Activated CD8-positive, alpha-beta memory T cell treated with anti-CD3 and anti-CD28 coated beads, Interleukin-2, amount 10 ng/mL, durations not matched to agents 7 days and 5 days (primary cell): ENCODE measurements at regions not wholly inside any gene's neighbourhood (a gene's known extent, or its start where the extent isn't known, plus 50 kb on each side); places are given as distances from the start of the nearest gene placed in this dataset.

Source experiments
- ATAC-seq: fragments of 150-1000 bp; cut with Tn5 transposase; one replicate; pipeline ENCODE4 v1.10.0; 2021; ENCODE audit warnings: moderate library complexity
- CTCF ChIA-PET: fragments of 350-600 bp; sonication (Branson Sonifier 250); formaldehyde crosslinking; loops from one replicate; lab custom pipeline; 2021; ENCODE audit warnings: antibody characterized with exemption; lab: Charles Lee
- DNase-seq: peaks from one replicate; pipeline ENCODE4 v3.0.0-alpha.2; 2020
- H3K27ac Mint-ChIP-seq: one replicate; pipeline ENCODE4 v1.8.0; 2021; ENCODE audit warnings: mild to moderate bottlenecking, mixed read lengths
- H3K27me3 Mint-ChIP-seq: one replicate; pipeline ENCODE4 v1.8.0; 2021; ENCODE audit warnings: mixed read lengths
- H3K36me3 Mint-ChIP-seq: one replicate; pipeline ENCODE4 v1.8.0; 2021; ENCODE audit warnings: mild to moderate bottlenecking, mixed read lengths
- H3K4me1 Mint-ChIP-seq: one replicate; pipeline ENCODE4 v1.8.0; 2021; ENCODE audit warnings: mixed read lengths
- H3K4me3 Mint-ChIP-seq: one replicate; pipeline ENCODE4 v1.8.0; 2021; ENCODE audit warnings: mild to moderate bottlenecking, moderate library complexity, mixed read lengths
- H3K9me3 Mint-ChIP-seq: one replicate; pipeline ENCODE4 v1.8.0; 2022; ENCODE audit warnings: low read depth, mixed read lengths

DNA sequence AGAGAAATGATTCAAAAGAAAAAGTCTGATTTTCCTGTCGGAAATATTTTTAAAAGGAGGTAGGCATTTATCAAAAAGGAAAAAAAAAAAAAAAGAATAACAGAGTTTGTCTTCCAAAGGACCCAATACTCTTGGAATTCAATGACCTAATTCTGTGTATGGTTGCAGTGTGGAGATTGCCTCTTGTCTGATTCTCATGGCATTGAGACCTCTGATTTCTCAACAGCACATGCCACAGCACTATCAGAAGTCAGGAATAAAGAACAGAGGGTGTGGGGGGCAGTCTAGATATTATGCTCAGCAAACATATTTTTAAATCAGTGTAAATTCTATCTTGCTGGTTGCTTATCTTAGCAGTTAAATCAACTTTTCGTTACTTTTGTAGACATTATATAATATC lies 81.3 kb upstream of the SOX9 start:
- no peaks in the 10 kb centered on the region for H3K27me3 Mint-ChIP-seq
- no peak overlapping the region for H3K4me3 Mint-ChIP-seq
- no peaks in the 10 kb centered on the region for H3K36me3 Mint-ChIP-seq
- no peaks in the 10 kb centered on the region for H3K9me3 Mint-ChIP-seq
- CTCF ChIA-PET, result no interaction called here
- no peak for ATAC-seq
- H3K27ac Mint-ChIP-seq, result no peak overlapping the region
- no peaks in the 10 kb centered on the region for H3K4me1 Mint-ChIP-seq
- DNase-seq, result no peak

DNA sequence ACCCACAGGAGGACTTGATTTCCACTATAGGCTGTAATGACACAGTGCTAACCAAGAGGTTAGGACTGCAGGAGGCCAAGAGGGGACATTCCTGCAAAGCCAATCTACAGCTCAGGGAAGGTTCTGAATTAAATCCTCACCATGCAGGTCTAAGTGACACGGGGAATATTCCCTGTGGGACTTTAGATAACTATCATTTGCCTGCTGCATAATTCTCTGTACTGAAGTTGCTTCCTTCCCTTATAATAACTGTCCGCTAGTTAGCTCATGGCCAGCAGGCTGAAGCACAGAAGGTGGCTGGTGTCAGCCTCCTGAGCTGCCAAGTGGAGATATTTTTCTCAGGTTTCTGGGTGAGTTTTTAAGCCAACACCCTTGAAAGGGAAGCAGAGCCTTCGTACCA lies 74.6 kb upstream of the SOX9 start:
- CTCF ChIA-PET, result no interaction called here
- DNase-seq, result no peak

DNA sequence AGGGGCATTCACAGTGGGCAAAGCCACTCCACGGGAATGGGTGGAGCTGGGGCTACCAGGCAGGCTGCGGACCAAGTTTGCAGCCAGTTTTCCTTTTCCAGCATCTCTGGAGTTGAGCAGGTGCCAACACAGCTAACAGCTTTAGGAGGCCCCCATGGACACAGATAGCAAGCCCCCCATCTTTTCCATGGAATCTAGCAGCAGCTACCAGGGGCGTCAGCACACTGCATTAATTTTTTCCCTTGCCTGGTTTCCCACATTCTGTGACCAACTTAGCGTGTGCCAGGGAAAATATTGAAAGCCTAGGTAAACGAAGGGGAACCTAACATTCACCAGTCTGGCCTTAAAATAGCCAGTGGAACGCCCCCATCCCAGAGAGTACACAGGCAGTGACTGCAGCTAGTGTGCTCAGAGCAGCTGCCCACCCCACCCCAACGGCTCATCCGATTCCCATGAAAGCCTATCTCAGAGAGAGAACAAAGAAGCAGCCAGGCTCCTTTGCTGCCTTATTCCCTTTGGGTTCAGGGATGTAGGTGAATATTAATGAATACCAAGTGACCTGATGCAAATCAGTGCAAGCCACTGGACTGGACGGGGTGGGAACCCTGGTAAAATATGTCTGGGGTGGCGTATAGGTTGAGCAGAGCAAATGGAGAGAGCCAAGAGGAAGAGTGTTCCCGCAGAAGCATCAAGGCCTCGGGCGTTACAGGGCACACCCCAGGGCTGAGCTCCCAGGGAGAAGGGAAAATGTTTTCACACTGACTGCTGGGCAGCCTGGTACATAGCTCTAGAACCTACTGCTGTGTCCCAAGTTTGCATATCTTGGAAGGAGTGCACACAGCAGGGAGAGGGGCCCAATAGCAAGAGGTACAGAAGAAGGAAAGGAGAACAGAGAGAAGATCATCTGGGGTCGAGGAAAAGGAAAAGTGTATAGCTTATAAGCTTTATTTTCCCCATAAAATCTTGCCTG lies 73.9 kb upstream of the SOX9 start:
- no peaks in the 10 kb centered on the region for H3K4me1 Mint-ChIP-seq
- CTCF ChIA-PET, result no interaction called here
- peaks cover 13% of the 10 kb centered on the region for H3K9me3 Mint-ChIP-seq

More for the DNA sequence above, 74.6 kb upstream of the SOX9 start:
- ATAC-seq, result no peak
- Mint-ChIP-seq H3K4me1 (no peaks in the 10 kb centered on the region), H3K4me3 (no peak overlapping the region), H3K9me3 (peaks cover 13% of the 10 kb centered on the region), H3K36me3 (no peaks in the 10 kb centered on the region), H3K27ac (no peak overlapping the region), H3K27me3 (no peaks in the 10 kb centered on the region)

DNA sequence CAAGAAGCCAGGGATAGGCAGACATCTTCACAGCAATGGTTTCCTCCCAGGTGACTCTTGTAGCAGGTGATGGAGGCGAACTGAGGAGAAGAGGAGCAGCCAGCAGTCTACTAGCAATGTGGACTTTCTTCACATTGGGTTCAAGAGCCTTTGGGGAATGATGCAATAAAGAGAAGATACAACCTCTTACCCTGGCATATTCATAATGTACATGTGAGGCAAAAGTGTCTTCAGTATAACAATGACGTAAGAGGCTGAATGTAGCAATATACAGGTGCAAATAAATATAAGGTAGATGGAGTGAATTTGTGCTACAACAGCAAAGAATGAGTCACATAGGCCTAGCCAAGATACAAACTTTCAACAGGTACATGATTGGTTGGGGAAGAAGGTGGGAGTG lies 70.9 kb upstream of the SOX9 start:
- Mint-ChIP-seq H3K36me3 (no peaks in the 10 kb centered on the region), H3K9me3 (peaks cover 13% of the 10 kb centered on the region), H3K27me3 (peaks cover 2% of the 10 kb centered on the region), H3K4me3 (no peak overlapping the region), H3K27ac (no peak overlapping the region), H3K4me1 (no peaks in the 10 kb centered on the region)
- DNase-seq (no peak), ATAC-seq (no peak)
- CTCF ChIA-PET, result no interaction called here

More for the DNA sequence above, 73.9 kb upstream of the SOX9 start:
- ATAC-seq, result no peak
- no peak overlapping the region for H3K27ac Mint-ChIP-seq
- no peaks in the 10 kb centered on the region for H3K36me3 Mint-ChIP-seq
- no peak for DNase-seq
- no peak overlapping the region for H3K4me3 Mint-ChIP-seq
- H3K27me3 Mint-ChIP-seq, result no peaks in the 10 kb centered on the region

DNA sequence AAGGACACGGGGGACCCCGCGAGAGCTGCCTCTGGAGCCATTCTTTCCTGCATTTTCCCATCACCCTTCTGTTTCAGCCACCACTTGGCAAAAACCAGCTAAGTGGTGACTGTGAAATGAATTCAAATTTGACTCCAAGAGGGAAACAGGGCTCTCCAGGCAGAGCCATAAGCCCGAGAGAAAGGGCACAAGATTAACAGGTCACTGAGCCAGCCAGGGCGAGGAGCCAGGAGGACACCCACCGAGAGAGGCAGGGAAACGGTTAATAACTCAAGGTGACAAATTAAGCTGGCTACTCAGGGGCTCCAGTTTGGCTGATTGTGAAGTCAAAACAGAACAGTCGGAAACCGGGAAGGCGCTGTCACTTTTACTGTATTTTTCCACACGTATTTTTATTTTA lies 67.8 kb upstream of the SOX9 start:
- Mint-ChIP-seq H3K4me3 (no peak overlapping the region), H3K36me3 (no peaks in the 10 kb centered on the region)
- no peak for ATAC-seq

DNA sequence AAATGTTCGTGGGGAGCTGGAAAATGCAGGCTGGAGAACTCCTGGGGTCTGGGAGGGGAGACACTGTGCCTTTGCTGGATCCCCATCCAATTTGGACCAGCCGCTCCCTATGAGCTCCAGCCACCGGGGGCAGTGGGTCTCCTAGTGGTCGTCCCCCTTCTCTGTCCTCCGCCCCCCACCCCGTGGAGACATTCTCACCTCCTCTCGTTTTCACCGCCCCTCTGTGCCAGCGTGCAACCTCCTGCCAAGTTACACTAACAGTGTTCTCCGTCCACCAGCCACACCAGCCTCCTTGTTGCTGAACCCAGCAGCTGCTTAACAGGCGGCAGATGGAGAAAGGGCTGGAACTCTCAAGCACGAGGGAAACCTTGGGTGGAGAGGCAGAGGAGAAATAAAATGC lies 67.4 kb upstream of the SOX9 start:
- H3K27me3 Mint-ChIP-seq, result peaks cover 2% of the 10 kb centered on the region
- DNase-seq (no peak), ATAC-seq (no peak)
- CTCF ChIA-PET, result no interaction called here
- peaks cover 8% of the 10 kb centered on the region for H3K9me3 Mint-ChIP-seq
- no peaks in the 10 kb centered on the region for H3K4me1 Mint-ChIP-seq
- H3K4me3 Mint-ChIP-seq, result no peak overlapping the region
- H3K27ac Mint-ChIP-seq, result no peak overlapping the region
- H3K36me3 Mint-ChIP-seq, result no peaks in the 10 kb centered on the region

More for the DNA sequence above, 67.8 kb upstream of the SOX9 start:
- peaks cover 2% of the 10 kb centered on the region for H3K27me3 Mint-ChIP-seq
- H3K4me1 Mint-ChIP-seq, result no peaks in the 10 kb centered on the region
- H3K9me3 Mint-ChIP-seq, result peaks cover 9% of the 10 kb centered on the region
- DNase-seq, result no peak
- CTCF ChIA-PET, result no interaction called here
- no peak overlapping the region for H3K27ac Mint-ChIP-seq

DNA sequence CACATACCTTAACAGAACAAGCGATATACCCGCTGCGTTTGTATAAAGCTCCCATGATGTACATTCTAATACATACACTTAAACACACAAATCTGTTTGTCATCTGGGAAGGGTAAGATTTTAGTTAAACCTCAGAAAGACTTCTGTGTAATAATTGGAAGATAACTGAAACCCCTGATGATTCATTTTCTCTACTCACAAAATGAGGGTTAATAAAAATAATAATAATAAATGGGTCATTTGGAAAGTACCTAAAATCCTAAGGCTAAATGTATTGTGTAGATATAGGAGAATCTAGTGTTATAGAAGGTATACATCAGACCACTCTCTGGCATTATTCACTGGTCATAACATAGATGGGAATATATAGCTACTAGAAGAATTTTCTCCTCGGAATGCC lies 64.7 kb upstream of the SOX9 start:
- no peak overlapping the region for H3K4me3 Mint-ChIP-seq
- no peak overlapping the region for H3K27ac Mint-ChIP-seq
- CTCF ChIA-PET, result no interaction called here
- no peaks in the 10 kb centered on the region for H3K4me1 Mint-ChIP-seq
- no peaks in the 10 kb centered on the region for H3K36me3 Mint-ChIP-seq
- DNase-seq (no peak), ATAC-seq (no peak)
- no peaks in the 10 kb centered on the region for H3K9me3 Mint-ChIP-seq
- peaks cover 2% of the 10 kb centered on the region for H3K27me3 Mint-ChIP-seq

DNA sequence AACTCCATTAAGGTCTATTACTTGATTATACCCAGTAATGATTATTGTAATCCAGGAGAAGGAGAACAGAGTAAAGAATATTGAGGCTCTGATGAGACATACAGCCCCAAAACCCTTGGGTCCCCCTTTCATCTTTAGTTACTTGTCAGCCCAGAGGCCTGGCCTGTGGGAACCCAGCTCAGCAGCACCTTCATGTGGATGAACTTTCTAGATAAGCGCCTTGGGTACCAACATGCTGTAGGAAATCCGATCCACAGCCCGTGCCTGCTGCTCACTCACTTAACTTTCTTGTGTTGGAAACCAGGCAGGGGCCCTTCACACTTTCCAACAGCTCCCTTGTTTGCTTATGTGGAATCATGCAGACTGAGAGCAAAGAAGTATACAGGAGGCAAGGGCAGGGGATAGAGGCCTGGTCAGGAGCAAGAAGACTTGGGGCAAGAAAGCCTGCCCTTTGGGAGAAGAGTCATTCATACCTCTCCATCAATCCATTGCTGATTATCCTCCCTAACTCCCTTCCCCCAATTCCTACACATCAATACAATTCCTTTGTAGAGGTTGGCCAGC lies 64.0 kb upstream of the SOX9 start:
- Mint-ChIP-seq H3K4me3 (no peak overlapping the region), H3K27ac (no peak overlapping the region), H3K9me3 (no peaks in the 10 kb centered on the region), H3K36me3 (no peaks in the 10 kb centered on the region), H3K27me3 (peaks cover 2% of the 10 kb centered on the region), H3K4me1 (no peaks in the 10 kb centered on the region)
- CTCF ChIA-PET, result no interaction called here
- DNase-seq (no peak), ATAC-seq (no peak)

DNA sequence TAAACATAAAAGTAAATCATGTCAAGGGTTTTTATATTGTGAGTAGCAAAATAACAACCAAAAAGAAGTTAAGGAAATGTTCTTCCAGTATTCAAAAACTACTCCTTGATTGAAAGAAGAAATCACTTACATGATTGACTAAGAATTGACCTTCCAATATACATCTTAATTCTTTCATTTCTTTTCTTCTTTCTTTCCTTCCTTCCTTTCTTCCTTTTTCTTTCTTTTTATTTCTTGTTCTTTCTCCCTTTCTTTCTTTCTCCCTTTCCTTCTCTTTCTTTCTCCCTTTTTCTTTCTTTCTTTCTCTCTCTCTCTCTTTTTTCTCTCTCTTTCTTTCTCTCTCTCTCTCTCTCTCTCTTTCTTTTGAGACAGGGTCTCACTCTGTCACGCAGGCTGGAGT lies 60.7 kb upstream of the SOX9 start:
- H3K4me1 Mint-ChIP-seq, result no peaks in the 10 kb centered on the region
- H3K27me3 Mint-ChIP-seq, result no peaks in the 10 kb centered on the region
- no peaks in the 10 kb centered on the region for H3K9me3 Mint-ChIP-seq
- DNase-seq (no peak), ATAC-seq (no peak)
- H3K36me3 Mint-ChIP-seq, result no peaks in the 10 kb centered on the region
- H3K4me3 Mint-ChIP-seq, result no peak overlapping the region
- CTCF ChIA-PET, result no interaction called here
- H3K27ac Mint-ChIP-seq, result no peak overlapping the region

DNA sequence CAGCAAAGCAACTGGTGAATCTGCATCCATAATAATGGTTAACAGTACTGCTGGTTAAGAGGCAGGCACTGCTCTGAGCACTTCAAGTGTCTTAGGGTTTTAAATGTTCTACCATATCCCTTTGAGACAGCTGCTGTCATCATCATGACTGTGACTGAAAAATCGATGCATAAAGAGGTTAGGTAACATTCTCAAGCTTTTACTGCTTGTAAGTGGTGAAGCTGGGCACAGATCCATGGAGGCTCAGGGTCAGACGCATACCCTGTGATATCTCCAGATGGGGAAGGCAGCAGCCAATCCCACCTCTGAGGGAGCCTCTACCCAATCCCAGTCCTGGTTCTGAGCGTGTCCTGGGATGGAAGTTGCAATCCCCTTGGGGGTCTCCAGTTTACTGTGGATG lies 57.6 kb upstream of the SOX9 start:
- Mint-ChIP-seq H3K4me3 (no peak overlapping the region), H3K9me3 (peaks cover 3% of the 10 kb centered on the region), H3K27me3 (no peaks in the 10 kb centered on the region), H3K36me3 (no peaks in the 10 kb centered on the region), H3K27ac (no peak overlapping the region), H3K4me1 (no peaks in the 10 kb centered on the region)
- CTCF ChIA-PET, result no interaction called here
- no peak for ATAC-seq
- no peak for DNase-seq

DNA sequence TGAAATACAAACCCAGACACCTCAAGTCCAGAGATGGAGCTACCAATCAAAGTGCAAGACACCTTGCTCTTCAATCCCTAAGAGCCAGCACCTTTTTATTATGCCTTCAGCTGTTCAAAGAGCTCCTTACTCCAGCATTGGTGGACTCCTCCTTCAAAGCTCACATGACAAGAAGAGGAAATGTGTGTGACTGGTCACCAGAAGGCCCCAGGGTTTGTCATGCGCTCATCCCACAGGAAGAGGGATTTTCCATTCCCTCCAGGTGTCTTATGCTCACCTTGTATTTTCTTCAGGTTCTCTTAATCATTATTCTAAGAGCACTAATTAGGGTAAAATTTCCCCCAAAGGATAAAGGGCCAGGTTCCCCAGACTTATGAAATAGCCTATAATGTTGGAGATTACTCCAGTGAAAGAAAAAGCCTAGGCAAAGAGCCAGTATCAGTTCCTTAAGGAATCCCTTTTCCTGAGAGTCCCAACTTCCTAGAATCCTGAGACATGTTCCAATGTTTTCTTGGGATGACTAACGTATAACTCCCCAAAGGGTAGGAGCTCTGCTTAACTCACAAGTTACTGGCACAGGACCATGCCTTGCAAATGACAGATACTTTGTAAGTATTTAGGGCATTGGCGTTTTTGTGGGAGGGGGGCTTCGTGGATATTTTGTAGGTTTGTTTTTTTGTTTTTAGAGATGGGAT lies 56.9 kb upstream of the SOX9 start:
- Mint-ChIP-seq H3K27me3 (no peaks in the 10 kb centered on the region), H3K4me3 (no peak overlapping the region), H3K9me3 (peaks cover 3% of the 10 kb centered on the region), H3K4me1 (no peaks in the 10 kb centered on the region), H3K27ac (no peak overlapping the region), H3K36me3 (no peaks in the 10 kb centered on the region)
- ATAC-seq, result no peak
- CTCF ChIA-PET, result no interaction called here
- no peak for DNase-seq

DNA sequence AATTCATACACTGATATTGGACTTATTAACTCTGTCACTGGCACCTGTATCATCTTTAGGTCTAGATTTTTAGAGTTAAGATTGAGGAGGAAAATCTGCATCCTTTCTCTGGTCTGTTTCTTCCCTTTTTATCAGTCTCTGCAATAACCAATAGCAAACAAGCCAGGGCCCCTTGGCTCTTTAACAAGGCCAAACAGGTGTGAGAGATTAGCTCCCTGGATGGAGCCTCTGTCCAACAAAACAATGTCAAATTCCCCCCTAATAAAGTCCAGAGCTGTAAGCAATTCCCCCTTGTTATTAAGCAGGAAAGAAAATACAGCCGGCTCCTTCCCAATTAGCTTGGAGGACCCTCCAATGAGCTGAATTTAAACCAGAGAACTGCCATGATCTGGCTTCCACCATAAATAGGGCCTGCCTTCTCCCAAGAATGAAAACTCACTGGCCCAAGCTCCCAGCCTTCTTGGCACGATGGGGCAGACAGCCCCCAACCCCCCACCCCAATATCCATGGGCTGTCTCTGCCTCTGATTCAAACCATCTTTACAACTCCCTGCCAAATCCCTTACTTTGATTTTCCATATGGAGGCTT lies 56.1 kb upstream of the SOX9 start:
- no peaks in the 10 kb centered on the region for H3K36me3 Mint-ChIP-seq
- no peaks in the 10 kb centered on the region for H3K4me1 Mint-ChIP-seq
- no peak overlapping the region for H3K4me3 Mint-ChIP-seq
- ATAC-seq, result no peak
- H3K27ac Mint-ChIP-seq, result no peak overlapping the region
- DNase-seq, result no peak
- H3K9me3 Mint-ChIP-seq, result peaks cover 3% of the 10 kb centered on the region
- H3K27me3 Mint-ChIP-seq, result no peaks in the 10 kb centered on the region
- CTCF ChIA-PET, result no interaction called here

DNA sequence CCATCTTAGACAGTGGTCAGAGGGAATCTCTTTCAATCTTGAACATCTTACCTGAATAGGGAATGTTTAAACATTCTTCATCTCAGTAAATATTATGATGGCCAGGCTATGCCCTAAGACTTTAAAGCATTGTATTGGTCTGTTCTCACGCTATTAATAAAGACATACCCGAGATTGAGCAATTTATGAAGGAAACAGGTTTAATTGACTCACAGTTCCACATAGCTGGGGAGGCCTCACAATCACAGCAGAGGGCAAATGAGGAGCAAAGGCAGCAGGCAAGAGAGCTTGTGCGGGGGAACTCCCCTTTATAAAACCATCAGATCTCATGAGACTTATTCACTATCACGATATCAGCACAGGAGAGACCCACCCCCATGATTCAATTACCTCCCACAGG lies 55.3 kb upstream of the SOX9 start:
- peaks cover 3% of the 10 kb centered on the region for H3K9me3 Mint-ChIP-seq
- no peaks in the 10 kb centered on the region for H3K27me3 Mint-ChIP-seq
- H3K36me3 Mint-ChIP-seq, result no peaks in the 10 kb centered on the region
- CTCF ChIA-PET, result no interaction called here
- DNase-seq, result no peak
- no peak overlapping the region for H3K27ac Mint-ChIP-seq
- ATAC-seq, result no peak
- H3K4me1 Mint-ChIP-seq, result no peaks in the 10 kb centered on the region
- H3K4me3 Mint-ChIP-seq, result no peak overlapping the region
